Stimulated activated CD8-positive, alpha-beta memory T cell treated with anti-CD3 and anti-CD28 coated beads, Interleukin-12 subunit alpha, Interleukin-12 subunit beta, amount 100 ng/mL, for 24 hours (primary cell): ENCODE measurements at regions not wholly inside any gene's neighbourhood (a gene's known extent, or its start where the extent isn't known, plus 50 kb on each side); places are given as distances from the start of the nearest gene placed in this dataset.
"Not testable (repeated sequence)": the region's sequence is repeated elsewhere in the genome, so short reads cannot be mapped to it uniquely, and the experiment has no call there.

ENCODE experiments used
- DNase-seq: peaks from one replicate; pipeline ENCODE4 v3.0.0-alpha.2; 2020; ENCODE audit errors: extremely low read depth

DNA sequence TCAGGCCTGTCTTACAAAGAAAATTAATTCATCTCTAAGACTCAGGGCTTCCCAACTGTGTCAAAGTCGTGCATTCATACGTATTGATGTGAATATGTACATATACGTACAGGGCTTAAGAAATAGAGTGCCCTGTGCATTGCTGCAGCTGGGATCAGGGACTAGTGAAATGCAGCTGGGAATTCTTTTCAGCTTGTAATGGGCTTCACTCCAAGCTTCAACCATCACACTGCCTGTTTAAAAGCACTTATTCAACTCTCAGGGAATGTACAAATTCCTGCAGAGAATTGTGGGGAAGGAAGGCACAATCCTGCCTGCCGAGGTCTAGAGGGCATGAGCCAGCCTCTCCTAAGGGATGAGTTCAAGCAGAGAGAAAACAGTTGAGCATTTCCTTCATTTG, 59.6 kb upstream of the MAN2A1 start:
- no peak for DNase-seq

GRCh38 chr5:109628591-109628990, 61.1 kb upstream of the MAN2A1 start:
- DNase-seq, result no peak

DNA sequence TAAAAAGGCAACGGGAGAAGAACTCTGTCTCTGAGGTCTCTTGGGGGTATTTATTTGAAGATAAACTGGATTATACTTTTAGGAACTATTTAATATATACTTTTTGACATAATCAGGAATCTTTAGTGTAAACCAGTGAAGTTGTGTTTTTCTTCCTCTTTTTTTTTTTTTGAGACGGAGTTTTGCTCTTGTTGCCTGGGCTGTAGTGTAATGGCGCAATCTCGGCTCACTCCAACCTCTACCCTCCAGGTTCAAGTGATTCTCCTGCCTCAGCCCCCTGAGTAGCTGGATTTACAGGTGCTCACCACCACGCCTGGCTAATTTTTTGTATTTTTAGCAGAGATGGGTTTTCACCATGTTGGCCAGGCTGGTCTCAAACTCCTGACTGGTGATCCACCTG, 68.5 kb upstream of the MAN2A1 start:
- DNase-seq, result not testable (repeated sequence)

GRCh38 chr5:109620651-109621050, 69.1 kb upstream of the MAN2A1 start:
- DNase-seq, result no peak

GRCh38 chr5:109619606-109620005, 70.1 kb upstream of the MAN2A1 start:
- DNase-seq, result no peak

- no peak for DNase-seq
These were observed 70.7 kb upstream of the MAN2A1 start for GRCh38 chr5:109619021-109619460.

- DNase-seq, result no peak
These were observed 74.7 kb upstream of the MAN2A1 start for GRCh38 chr5:109614981-109615380.

DNA sequence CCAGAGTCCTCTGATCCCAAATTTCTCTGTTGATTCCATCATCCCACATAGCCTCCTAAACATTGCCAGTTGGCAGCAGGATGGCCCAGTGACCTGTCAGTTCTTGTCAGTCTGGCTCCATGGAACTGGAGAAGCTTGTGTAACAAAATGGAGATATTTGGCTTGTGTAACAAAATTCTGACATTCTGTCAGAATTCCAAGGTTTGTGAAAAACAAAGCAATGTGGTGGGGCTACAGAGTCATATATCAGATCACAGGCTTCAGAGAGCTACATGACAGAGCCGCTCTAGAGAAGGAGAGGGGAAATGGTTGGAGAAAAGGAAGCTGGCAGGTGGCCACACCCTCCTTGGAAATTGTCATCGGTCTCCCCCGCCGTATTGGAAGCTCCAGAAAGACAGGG, 75.4 kb upstream of the MAN2A1 start:
- DNase-seq, result no peak

DNA sequence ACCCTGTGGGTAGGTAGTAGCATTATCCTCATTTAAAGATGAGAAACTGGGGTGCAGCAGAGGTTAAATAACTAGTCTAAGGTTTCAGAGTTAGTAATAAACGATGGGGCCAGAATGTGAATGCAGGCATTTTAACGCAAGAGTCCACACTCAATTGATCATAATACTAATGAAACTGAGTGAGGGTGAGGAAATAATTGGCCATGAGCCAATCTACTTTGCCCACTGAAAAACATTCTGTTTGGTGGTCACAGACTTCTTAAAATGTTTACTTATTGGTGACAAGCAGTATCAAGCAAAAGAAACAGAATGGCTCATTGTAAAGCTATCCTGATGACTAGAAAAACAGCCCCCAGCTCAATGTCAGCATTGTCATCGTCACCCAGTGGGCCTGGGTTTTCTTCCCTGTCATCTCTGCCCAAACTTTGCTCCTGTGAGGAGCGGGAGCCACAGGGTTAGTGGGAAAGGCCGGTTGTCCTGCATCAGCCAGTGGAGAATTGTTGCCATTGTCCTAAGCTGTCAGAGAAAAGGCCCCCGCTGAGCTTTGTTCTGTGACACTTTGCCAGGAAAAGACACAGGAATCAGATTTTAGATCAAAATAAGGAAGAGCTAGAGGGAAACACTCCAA, 77.3 kb upstream of the MAN2A1 start:
- DNase-seq, result no peak

- no peak for DNase-seq
These were observed 78.2 kb upstream of the MAN2A1 start for GRCh38 chr5:109611505-109611904.

GRCh38 chr5:109611061-109611460, 78.7 kb upstream of the MAN2A1 start:
- DNase-seq, result no peak

GRCh38 chr5:109610581-109610980, 79.1 kb upstream of the MAN2A1 start:
- DNase-seq, result no peak

GRCh38 chr5:109605207-109605730, 84.5 kb upstream of the MAN2A1 start:
- DNase-seq, result no peak

DNA sequence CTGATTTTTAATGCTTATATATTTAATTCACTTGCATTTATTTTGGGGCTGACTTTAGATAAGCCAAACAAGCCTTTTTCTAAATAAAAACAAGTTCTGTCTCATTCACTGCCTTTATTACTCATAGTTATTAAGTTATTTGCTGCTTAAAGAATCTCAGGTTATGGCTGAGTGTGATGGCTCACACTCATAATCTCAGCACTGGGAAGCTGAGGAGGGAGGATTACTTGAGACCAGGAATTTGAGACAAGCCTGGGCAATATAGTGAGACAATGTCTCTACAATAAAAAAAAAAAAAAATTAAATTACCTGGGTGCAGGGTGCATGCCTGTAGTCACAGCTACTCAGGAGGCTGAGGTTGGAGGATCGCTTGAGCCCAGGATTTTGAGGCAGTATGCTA, 85.0 kb upstream of the MAN2A1 start:
- DNase-seq, result no peak

- no peak for DNase-seq
These were observed 88.0 kb upstream of the MAN2A1 start for GRCh38 chr5:109601736-109602135.

DNA sequence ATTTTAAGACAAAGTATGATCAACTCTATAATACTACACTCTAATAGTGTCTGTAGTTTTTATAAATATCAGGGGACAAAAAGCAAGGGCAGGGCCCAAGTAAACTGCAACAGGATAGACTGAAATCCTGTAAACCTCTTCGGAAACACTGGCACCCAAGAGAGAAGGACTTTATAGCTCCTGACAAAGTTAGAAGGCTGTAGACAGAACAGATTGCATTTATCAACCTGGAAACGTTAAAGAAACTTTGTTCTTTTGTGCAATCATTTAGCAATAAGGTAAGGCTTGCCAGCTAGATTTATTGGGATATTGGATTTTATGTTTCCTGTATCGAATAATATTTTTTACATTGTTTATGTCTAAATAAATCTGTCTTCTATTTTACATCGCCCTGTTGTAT, 91.8 kb upstream of the MAN2A1 start:
- DNase-seq, result no peak

- DNase-seq, result no peak
These were observed 95.5 kb upstream of the MAN2A1 start for GRCh38 chr5:109594217-109594616.

DNA sequence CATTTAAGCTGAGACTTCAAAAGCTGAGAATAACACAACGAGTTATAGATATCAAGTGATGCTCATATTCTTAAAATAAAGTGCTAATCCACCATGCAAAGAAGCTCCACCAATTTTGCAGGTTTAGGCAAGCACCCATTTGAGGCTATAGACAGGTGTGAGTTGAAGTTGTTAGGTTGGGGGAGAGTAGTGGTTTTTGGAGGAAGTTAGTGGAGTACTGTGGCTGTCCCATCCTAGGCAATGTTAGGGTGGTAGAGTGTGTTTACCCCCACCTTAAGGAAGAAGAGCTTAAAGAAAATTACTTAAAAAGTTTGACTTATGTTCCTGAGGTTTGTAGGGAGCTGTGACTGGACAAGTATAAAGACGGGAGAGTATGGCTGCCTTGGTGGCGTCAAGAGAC, 98.9 kb upstream of the MAN2A1 start:
- no peak for DNase-seq

DNA sequence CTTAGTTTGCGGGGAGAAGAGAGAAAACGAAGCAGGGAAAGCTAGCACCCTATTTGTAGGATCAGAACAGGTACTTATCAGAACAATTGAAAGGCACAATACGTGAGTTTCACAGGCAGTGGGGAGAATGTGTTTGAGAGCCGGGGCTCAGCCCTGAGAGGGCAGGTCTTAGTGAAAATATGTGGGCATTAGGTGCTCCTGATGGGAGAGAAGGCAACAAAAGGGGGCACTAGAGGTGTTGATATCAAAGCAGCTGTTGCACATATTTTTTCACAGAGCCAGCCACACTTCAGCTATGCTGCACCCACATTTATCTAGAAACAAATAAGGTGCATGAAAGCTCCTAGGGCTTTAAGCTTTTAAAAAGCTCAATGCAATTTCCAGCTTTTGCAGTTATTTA, 99.7 kb upstream of the MAN2A1 start:
- no peak for DNase-seq

DNA sequence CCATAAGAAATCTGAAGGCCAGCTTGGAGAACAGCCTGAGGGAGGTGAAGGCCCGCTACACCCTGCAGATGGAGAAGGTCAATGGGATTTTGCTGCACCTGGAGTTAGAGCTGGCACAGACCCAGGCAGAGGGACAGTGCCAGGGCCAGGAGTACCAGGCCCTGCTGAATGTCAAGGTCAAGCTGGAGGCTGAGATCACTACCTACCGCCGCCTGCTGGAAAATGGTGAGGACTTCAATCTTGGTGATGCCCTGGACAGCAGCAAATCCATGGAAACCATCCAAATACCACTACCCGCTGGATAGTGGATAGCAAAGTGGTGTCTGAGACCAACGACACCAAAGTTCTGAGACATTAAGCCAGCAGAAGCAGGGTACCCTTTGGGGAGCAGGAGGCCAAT, 100.5 kb upstream of the MAN2A1 start:
- no peak for DNase-seq

DNA sequence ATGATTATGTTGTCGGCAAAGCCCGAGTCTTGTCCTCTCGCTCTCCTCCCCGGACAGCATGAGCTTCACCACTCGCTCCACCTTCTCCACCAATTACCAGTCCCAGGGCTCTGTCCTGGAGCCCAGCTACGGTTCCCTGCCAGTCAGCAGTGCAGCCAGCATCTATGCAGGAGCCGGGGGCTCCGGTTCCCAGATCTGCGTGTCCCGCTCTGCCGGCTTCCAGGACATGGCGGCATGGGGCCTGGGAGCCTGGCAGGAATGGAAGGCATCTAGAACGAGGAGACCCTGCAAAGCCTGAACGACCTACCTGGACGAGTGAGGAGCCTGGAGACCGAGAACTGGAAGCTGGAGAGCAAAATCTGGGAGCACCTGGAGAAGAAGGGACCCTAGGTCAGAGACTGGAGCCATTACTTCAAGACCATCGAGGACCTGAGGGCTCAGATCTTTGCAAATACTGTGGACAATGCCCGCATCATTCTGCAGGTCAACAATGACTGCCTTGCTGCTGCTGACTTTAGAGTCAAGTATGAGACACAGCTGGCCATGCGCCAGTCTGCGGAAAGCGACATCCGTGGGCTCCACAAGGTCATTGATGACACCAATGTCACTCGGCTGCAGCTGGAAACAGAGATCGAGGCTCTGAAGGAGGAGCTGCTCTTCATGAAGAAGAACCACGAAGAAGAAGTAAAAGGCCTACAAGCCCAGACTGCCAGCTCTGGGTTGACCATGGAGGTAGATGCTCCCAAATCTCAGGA, 101.3 kb upstream of the MAN2A1 start:
- DNase-seq, result no peak

- no peak for DNase-seq
These were observed 104.6 kb upstream of the MAN2A1 start for GRCh38 chr5:109584986-109585599.

DNA sequence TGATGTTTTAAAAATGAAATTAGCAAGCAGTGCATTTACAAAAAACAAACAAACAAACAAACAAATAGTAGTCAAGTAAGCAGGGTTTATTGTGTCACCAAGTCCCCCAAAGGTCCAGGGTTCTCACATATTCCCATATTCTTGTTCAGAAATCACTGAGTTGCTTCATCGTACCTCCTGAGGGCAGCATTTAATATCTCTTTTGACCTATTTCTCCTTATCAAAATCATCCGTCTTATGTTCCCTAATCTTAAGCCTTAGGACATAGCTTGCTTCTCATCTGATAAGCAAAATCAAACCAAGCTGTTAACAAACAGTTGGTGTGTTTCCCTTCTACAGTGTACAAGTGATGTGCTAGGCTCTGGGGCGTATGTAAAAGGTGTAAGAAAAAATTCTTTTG, 109.5 kb upstream of the MAN2A1 start:
- no peak for DNase-seq
